Activated naive CD4-positive, alpha-beta T cell (primary cell): ENCODE measurements at regions not wholly inside any gene's neighbourhood (a gene's known extent, or its start where the extent isn't known, plus 50 kb on each side); places are given as distances from the start of the nearest gene placed in this dataset.
"Not testable (repeated sequence)": the region's sequence is repeated elsewhere in the genome, so short reads cannot be mapped to it uniquely, and the experiment has no call there.

ENCODE experiments used
- DNase-seq, 4 experiments: peaks; one replicate each; lab custom pipeline; 2025; lab: John Stamatoyannopoulos, UW

- DNase-seq: no peak
Observed at GRCh38 chr10:34058845-34059614, 724.6 kb upstream of the NRP1 start.

GRCh38 chr10:34055410-34055985 is 721.0 kb upstream of the NRP1 start:
- not testable (repeated sequence) for DNase-seq

GRCh38 chr10:34049887-34050286 is 715.4 kb upstream of the NRP1 start:
- DNase-seq: no peak

DNA sequence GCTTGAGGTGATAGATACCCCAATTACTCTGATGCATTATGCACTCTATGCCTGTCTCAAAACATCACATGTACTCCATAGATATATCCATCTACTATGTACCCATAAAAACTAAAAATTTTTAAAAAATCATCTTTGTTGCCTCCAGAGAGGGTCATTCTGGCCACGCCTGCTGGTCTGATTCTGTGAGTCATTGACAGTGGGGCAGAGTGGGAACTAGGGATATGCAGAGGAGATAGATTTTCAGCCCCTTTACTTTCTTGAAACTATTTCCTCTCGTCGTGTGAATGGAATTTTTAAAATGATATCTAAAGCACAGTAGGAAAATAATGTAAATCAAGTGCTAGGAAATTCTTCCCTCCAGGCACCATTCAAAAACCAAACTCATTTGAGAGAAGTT is 715.0 kb upstream of the NRP1 start:
- DNase-seq: no peak

GRCh38 chr10:34047389-34047788 is 712.9 kb upstream of the NRP1 start:
- no peak for DNase-seq

GRCh38 chr10:34046506-34047034 is 712.1 kb upstream of the NRP1 start:
- no peak for DNase-seq

GRCh38 chr10:34045571-34046190 is 711.2 kb upstream of the NRP1 start:
- no peak for DNase-seq

DNA sequence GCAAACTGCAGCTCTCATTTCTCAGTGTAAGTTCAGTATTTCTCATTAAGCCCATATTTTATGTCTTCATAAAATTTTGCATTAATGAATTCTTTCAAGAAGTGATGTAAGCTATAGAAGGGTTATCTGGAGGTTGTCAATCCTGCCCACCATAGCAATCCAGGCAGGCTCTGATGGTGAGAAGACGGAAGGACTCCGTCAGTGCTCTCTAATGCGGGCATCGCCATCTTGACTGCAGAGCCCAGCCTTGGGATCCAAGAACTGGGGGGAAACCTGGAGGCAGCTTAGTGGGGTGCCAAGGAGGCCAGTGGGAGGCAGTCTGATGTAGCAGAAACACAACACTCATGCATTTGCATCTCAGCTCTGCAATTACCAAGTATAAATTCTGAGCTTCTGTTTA is 707.4 kb upstream of the NRP1 start:
- no peak for DNase-seq

- DNase-seq: no peak
Observed at GRCh38 chr10:34037499-34037898, 703.0 kb upstream of the NRP1 start.

GRCh38 chr10:34035241-34035790 is 700.8 kb upstream of the NRP1 start:
- DNase-seq: not testable (repeated sequence)

DNA sequence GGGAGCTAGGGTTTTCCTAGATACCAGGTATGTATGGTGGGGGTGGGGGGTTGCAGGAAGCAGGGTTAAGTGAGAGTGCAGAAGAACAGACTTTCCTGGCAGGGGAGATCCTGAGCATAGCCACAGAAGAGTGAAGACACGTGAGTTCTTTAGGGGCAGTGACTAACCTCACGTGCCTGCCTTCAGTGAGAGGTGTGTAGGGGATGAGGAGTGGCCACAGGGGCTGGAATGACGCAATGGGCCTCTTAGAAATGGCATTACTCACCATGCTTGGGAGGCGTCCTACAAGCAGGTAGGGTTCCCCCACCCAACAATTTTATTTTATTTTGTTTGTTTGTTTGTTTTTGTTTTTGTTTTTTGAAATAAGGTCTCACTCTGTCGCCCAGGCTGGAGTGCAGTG is 698.6 kb upstream of the NRP1 start:
- DNase-seq: no peak

DNA sequence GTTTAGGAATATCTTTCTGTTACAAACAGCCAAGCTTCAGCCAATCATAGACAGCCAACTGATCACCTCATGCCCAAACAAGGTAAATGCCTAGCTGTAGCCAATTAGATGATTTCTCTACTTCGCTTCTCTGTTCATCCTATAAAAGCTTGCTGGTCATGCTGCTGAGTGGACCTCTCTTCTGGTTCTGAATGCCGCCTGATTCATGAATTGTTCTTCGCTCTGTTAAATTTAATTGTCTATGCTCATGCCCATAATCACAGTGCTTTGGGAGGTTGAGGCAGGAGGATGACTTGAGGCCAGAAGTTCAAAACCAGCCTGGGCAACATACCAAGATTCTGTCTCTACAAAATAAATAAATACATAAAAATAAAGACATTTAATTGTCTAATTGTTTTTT is 698.1 kb upstream of the NRP1 start:
- DNase-seq: no peak

GRCh38 chr10:34031400-34031799 is 696.9 kb upstream of the NRP1 start:
- DNase-seq: no peak

DNA sequence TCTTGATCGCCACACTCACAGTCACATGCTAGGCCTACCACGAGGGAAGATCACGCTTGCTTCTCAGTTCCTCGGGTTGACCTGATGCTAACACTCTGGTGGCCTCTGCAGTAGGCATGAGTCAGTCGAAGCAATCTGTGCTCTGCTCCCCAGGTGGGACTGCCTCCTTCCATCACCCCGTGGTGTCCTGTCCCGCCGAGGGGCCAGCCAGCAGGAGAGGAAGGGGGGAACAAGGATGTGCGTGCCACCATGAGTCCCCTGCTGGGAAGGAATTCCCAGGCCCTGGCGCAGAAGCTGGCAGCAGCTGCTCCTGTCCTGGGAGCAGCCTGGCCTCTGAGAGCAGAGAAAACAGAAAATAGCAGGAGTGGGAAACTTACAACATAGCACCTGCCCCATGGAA is 695.0 kb upstream of the NRP1 start:
- no peak for DNase-seq

- no peak for DNase-seq
Observed at GRCh38 chr10:34028936-34029335, 694.5 kb upstream of the NRP1 start.

DNA sequence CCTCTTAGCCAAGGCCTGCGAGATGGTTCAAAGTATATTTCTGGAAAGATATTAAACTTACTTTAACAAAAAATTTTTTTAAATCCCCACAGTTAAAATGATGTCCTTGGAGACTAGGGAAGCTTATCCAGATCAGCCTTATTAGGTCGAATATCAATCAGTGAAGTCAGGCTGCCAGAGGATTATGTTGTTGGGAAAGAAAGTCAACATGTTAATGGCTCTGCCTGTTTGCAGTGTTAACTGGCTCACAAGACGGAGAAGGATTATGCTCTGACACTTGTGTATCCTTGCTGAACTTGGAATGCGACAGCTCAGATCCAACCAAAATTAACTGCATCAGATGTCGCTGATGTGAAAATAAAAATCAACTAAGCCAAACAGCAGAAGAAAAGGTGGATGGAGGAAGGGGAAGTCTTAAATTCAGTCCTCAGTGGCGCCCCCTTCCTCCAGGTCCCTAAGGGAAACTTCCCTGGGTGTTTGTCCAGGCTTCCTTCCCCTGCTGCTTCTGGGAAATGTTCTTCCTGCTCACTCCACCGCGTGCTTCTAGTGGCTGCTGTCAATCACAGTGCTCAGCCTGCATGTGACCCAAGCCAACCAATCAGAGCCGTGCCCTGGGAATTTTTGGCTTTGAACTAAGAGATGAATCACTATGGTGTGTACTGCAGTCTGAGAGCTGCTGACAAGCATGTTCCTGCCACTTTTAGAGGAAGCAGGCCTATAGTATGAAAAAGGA is 690.4 kb upstream of the NRP1 start:
- no peak for DNase-seq

GRCh38 chr10:34024282-34024681 is 689.8 kb upstream of the NRP1 start:
- no peak for DNase-seq

DNA sequence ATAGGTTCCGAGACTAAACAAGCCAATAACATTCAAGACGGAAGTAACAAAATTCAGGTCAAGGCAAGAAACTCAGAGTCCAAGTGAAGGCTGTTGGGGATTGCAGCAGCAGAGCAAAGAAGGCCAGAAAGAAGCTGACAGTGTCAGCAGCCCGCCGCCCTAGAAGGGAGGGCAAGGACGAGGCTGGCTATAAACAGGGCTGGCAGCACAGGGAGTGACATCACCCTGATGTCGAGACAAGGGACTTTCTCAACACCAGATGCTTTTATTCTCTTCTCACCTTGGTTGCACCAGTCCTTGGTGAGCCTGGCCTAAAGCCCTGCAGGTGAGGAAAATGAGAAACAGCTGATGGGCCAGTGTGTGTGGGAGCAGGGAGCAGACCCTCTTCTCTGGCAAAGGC is 687.7 kb upstream of the NRP1 start:
- no peak for DNase-seq

DNA sequence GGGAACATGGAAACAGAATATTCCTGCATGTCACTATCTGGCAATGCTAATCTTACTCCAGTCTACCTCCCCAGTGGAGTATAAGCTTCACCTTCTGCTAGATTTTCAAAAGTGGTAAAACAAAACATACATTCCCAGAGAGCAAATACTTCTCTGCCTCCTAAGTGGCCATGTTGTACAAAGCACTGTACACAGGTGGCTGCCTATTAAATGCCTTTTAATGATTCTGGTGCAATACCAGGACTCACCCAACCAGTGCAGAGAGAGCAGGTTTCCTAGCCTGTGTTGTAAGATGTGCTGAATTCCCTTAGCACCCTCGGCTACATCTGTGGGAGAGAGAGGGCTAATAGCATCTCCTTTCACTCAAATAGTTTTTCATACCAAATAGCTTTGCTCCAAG is 684.3 kb upstream of the NRP1 start:
- DNase-seq: no peak

DNA sequence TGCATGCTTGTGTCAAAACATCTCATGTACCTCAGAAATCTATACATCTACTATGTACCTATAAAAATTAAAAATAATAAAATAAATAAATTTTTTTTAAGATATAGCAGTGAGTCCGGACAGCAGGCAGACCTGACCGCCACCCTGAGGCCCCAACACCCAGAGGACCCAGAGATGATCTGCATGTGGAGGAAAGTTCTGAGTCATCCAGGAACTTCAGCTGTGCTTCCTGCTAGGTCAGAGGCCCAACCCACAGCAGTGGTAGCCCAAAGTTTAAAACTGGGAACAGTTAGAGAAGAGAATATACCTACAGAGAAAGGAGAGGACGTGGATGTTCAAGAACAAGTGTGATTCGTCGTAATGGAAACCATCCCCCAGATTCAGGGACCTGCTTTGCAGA is 683.7 kb upstream of the NRP1 start:
- no peak for DNase-seq

GRCh38 chr10:34017281-34017680 is 682.8 kb upstream of the NRP1 start:
- DNase-seq: no peak

GRCh38 chr10:34016576-34016975 is 682.1 kb upstream of the NRP1 start:
- DNase-seq: no peak
